ENCODE measurements at regions not wholly inside any gene's neighbourhood (a gene's known extent, or its start where the extent isn't known, plus 50 kb on each side); places are given as distances from the start of the nearest gene placed in this dataset.

DNA sequence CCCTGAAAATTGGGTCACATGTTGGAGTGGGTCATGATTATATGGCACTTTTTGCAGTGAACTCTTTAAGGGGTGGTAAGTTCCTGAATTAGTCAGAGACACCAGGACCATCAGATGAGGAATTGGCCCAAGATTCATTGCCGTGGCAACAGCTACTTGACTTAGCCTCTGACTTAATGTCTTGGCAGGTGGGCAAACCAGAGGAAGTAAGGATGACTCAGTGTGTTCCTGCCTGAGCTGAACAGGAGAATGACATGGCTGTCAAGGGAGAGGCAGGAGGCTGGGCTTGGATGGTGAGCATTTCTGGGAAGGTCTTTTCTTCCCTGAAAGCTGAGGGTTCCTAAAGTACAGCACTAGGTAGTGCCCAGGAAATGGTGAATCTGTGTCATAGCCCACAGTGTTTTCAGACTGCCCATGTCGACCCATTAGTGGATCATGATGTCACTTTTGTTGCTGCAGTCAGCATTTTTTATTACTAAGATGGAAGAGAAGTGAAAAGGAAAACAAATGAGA lies 170.1 kb upstream of the PWP1 start:
- TF ChIP-seq, protein P1, sequence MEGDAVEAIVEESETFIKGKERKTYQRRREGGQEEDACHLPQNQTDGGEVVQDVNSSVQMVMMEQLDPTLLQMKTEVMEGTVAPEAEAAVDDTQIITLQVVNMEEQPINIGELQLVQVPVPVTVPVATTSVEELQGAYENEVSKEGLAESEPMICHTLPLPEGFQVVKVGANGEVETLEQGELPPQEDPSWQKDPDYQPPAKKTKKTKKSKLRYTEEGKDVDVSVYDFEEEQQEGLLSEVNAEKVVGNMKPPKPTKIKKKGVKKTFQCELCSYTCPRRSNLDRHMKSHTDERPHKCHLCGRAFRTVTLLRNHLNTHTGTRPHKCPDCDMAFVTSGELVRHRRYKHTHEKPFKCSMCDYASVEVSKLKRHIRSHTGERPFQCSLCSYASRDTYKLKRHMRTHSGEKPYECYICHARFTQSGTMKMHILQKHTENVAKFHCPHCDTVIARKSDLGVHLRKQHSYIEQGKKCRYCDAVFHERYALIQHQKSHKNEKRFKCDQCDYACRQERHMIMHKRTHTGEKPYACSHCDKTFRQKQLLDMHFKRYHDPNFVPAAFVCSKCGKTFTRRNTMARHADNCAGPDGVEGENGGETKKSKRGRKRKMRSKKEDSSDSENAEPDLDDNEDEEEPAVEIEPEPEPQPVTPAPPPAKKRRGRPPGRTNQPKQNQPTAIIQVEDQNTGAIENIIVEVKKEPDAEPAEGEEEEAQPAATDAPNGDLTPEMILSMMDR (IDR thresholded peaks at IDR 0.05): no peak
- no peak for TF ChIP-seq POLR2A (IDR thresholded peaks at IDR 0.05)

Data from body of pancreas (tissue), 4 donors.